HPDE6-E6E7 (cell line): ENCODE measurements at regions not wholly inside any gene's neighbourhood (a gene's known extent, or its start where the extent isn't known, plus 50 kb on each side); places are given as distances from the start of the nearest gene placed in this dataset.

Experiments
- DNase-seq: peaks from one replicate; pipeline ENCODE4 v3.0.0; 2011; ENCODE audit warnings: missing footprints; ENCODE audit errors: extremely low spot score

DNA sequence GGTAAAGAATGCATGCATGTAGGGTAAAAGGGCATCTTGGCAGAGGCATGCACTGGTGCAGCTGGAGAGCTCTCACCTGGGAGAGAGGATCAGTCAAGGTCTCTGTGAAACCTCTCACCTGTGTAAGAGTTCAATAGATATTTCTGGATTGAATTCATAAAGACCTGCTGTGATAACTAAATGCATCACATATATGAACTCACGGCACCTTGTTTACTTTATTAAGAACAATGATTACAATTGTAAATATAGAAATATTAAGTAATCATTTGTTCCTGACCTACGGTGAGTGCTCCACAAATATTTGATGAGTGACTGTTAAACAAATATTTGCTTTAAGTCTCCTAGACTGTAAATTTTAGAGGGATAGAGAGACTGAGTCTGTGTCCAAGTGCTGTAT is 85.9 kb upstream of the PAQR3 start:
- no peak for DNase-seq

- no peak for DNase-seq
These were observed 84.8 kb upstream of the PAQR3 start for GRCh38 chr4:79023799-79024770.

DNA sequence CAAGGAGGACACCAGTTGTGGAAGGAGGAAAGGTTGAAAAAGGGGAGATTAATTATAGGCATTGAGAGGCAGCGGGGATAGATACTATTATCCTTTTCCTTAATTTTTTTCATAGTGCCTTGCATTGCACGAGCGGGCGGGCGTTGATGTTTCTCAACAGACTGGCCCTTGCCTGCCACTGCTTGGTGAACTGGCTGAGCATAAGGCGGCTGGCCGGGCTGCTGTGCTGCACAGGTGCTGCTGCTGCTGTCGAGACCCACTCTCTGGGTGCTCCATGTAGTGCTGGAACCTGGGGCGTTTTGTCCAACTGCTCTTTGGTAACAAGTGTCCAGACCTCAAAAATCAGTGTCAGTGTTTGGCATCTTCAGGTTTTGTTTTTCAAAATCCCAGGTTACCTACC is 83.3 kb upstream of the PAQR3 start:
- no peak for DNase-seq

- no peak for DNase-seq
These were observed 78.2 kb upstream of the PAQR3 start for GRCh38 chr4:79017481-79017880.

DNA sequence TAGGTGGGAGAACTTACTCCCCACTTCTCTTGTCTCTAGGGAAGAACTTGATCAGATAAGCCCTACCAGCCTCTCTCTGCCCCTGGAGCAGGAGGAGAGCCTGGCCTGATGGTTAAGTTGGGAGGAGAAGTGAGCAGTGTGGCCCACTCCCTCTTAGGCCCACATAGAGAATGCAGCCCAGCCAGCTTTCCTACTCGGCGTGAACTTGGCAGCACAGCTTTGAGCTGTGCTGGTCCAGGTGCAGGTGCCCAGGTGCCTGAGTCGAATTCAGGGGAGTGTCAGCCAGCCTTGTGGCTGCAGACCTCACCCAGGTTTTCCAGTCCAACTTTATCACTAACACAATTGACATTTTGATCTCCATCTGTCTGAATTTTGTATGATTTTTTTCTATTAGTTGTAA is 77.6 kb upstream of the PAQR3 start:
- DNase-seq, result no peak

DNA sequence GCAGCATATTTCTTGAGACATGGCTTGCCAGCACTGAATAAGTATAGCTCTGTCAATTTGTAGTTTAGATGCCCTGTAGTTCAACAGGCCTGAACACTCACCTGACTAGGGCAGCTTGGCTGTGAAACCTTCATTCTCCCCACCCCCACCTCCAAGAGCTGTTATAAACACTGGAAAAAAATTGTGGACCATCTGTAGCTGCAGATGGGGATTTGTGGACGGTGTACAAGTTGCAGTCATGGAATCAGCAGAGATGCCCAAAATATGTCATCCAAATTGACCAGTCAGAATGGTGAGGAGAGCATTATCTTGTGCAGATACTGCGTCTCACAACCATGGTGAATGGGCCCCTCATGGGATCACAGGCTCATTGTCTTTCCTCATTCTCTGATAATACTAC is 76.2 kb upstream of the PAQR3 start:
- no peak for DNase-seq

DNA sequence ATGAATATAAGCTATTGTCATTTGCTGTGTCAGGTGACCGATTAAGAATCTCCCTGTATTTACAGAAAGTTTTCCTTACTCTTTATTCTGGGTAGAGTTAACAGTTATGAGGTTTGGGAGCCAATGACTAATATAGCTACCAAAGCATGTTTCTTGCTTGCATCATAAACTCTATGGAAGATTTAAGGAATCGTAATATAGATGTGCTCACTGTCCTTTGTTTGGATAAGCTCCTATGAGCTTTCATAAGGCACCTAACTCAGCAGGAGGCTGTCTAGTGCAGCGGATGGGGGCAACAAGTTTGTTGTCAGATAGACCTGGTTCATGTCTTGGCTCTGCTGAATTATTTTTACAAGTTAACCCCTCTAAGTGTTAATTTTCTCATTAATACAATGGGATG is 75.0 kb upstream of the PAQR3 start:
- DNase-seq, result no peak

GRCh38 chr4:79013756-79014155 is 74.5 kb upstream of the PAQR3 start:
- DNase-seq, result no peak

DNA sequence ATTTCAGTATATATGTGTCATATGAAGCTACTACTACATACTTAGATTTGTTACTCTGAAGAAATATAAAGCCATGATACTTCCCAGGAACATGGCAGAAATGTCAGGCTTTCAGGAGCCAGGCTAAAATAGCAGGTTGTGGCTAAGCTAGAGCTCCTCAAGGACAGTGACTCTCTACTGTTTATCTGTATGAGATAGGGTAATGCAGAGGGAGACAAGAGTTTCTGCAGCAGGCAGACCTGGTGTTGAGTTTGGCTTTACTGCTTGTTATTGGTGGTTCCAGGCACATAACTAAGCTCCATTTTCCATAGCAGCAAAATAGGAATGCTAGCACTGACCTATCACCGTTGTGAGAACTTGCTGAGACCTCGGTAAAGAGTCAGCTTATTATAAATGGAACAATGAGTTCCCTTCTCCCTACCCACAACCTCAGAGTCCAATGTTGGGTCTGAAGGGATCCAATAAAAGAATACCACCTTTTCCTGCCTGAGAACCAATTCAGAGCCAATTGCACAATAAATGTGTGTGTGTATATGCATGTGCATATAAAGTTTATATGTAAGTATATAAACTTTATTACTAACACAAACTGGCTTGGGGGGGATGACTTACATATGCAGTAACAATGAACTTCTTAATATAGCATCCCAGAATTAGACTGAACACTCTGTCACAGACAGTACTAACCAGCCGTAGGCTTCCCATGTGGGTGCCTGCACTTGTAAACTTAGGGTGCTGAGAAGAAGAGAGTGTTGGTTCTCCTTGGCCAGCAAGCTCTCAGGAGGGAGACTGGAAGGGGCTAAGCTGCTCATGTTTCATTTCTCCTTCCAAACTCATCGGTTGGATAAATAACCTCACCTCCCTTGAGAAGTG is 51.9 kb upstream of the PAQR3 start:
- no peak for DNase-seq

DNA sequence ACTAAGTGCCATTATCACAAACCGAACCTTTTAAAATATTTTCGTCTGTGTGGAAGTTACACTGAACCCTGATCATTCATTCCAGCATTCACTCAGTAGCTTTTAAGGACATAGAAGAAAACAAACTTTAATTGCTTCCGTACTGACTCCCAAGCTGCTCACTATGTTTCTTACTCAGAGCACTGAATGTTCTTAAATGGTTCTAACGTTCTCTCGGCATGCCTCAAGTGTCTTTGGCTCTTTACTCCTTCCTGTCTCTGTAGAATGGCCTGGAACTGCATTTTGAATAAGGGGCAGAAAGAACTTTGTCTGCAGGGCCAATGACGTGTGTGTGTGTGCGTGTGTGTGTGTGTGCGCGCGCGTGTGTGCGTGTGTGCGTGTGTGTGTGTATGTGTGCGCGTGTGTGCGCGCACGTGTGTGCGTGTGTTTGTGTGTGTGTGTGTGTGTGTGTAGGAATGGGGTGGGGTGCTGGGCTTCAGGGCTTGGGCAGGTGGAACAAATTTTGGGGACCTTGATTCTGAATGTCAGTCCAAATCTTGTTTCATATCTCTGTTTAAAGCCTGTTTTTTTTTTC is 50.5 kb upstream of the PAQR3 start:
- no peak for DNase-seq
